Uterus (tissue), 3 donors: ENCODE measurements at regions not wholly inside any gene's neighbourhood (a gene's known extent, or its start where the extent isn't known, plus 50 kb on each side); places are given as distances from the start of the nearest gene placed in this dataset.
A peak's percentile ranks its signal among the peaks of the same experiment; 100 is the strongest.

Source experiments
- DNase-seq, 2 donors: peaks; one replicate each; pipeline ENCODE4 v3.0.0-alpha.2; 2019 to 2020
- H3K27ac ChIP-seq, 2 donors: fragments of 200-600 bp; sonication (generic); 1 replicate in 1 of 2; 2 replicates in 1 of 2; pipeline ENCODE4 v1.5.1; 2016 to 2018
- H3K27me3 ChIP-seq, 2 donors: fragments of 200-600 bp; sonication (generic); one replicate each; pipeline ENCODE4 v1.5.1; 2018 to 2019; ENCODE audit warnings: control low read depth in 1 of 2
- H3K36me3 ChIP-seq, 2 donors: fragments of 200-600 bp; sonication (generic); one replicate each; pipeline ENCODE4 v1.5.1; 2019; ENCODE audit warnings: control low read depth in 1 of 2
- H3K4me1 ChIP-seq, 2 donors: fragments of 200-600 bp; sonication (generic); one replicate each; pipeline ENCODE4 v1.5.1; 2018 to 2019; ENCODE audit warnings: control low read depth in 1 of 2
- H3K4me3 ChIP-seq, 2 donors: fragments of 200-600 bp; sonication (generic); 1 replicate in 1 of 2; 2 replicates in 1 of 2; pipeline ENCODE4 v1.5.1; 2018 to 2019; ENCODE audit warnings: mild to moderate bottlenecking in 1 of 2
- H3K9me3 ChIP-seq, 2 donors: fragments of 200-600 bp; sonication (generic); one replicate each; pipeline ENCODE4 v1.5.1; 2019; ENCODE audit warnings: control low read depth in 1 of 2
- CTCF ChIP-seq, 4 experiments: fragments of 200-600 bp in 2 of 4; fragments of 450-650 bp in 2 of 4; sonication (generic) in 2 of 4; IDR thresholded peaks; one replicate each; pipeline ENCODE4 v1.5.1; 2016 to 2019; ENCODE audit warnings: antibody characterized with exemption in 4 of 4, mild to moderate bottlenecking in 2 of 4, moderate library complexity in 1 of 4
- POLR2A ChIP-seq, 2 donors: fragments of 450-650 bp; IDR thresholded peaks; one replicate each; pipeline ENCODE4 v1.6.1; 2016; ENCODE audit warnings: antibody characterized with exemption in 2 of 2, mild to moderate bottlenecking in 1 of 2, moderate library complexity in 1 of 2
- intact Hi-C: fragments of 100-400 bp; cut with DNase I; formaldehyde crosslinking; loops from one replicate; pipeline ENCODE4 v1.15.1; 2023; ENCODE audit warnings: low total_unique reads
- donor health status: DM: yes; HTN: yes; CAD: no.

GRCh38 chr6:44731485-44732095, 344.1 kb downstream of the CDC5L start:
- TF ChIP-seq CTCF (IDR thresholded peaks at IDR 0.05): no peak
- no peak for TF ChIP-seq POLR2A (IDR thresholded peaks at IDR 0.05)
- Histone ChIP-seq H3K27ac (no peak overlapping the region), H3K36me3 (no peaks in the 10 kb centered on the region), H3K27me3 (no peaks in the 10 kb centered on the region), H3K9me3 (no peaks in the 10 kb centered on the region), H3K4me1 (no peaks in the 10 kb centered on the region), H3K4me3 (no peak overlapping the region)
- DNase-seq: no peak
- intact Hi-C loops: no loop called here

- TF ChIP-seq CTCF (IDR thresholded peaks at IDR 0.05) (no peak), POLR2A (IDR thresholded peaks at IDR 0.05) (no peak)
- H3K27ac ChIP-seq: no peak overlapping the region
- H3K36me3 ChIP-seq: no peaks in the 10 kb centered on the region
- no peaks in the 10 kb centered on the region for H3K9me3 ChIP-seq
- no peaks in the 10 kb centered on the region for H3K27me3 ChIP-seq
- intact Hi-C loops: no loop called here
- no peaks in the 10 kb centered on the region for H3K4me1 ChIP-seq
- DNase-seq: no peak
- no peak overlapping the region for H3K4me3 ChIP-seq
These were observed 344.7 kb downstream of the CDC5L start for GRCh38 chr6:44732243-44732642.

- Histone ChIP-seq H3K4me1 (no peaks in the 10 kb centered on the region), H3K9me3 (no peaks in the 10 kb centered on the region), H3K4me3 (no peak overlapping the region), H3K27ac (no peak overlapping the region), H3K27me3 (no peaks in the 10 kb centered on the region), H3K36me3 (no peaks in the 10 kb centered on the region)
- no peak for TF ChIP-seq POLR2A (IDR thresholded peaks at IDR 0.05)
- TF ChIP-seq CTCF (IDR thresholded peaks at IDR 0.05): no peak
- no peak for DNase-seq
- intact Hi-C loops: no loop called here
These were observed 345.6 kb downstream of the CDC5L start for GRCh38 chr6:44733126-44733525.

- Histone ChIP-seq H3K27me3 (no peaks in the 10 kb centered on the region), H3K36me3 (no peaks in the 10 kb centered on the region), H3K27ac (no peak overlapping the region), H3K9me3 (no peaks in the 10 kb centered on the region), H3K4me1 (no peaks in the 10 kb centered on the region), H3K4me3 (no peak overlapping the region)
- peak; percentile 22 for DNase-seq
- TF ChIP-seq POLR2A (IDR thresholded peaks at IDR 0.05) (no peak), CTCF (IDR thresholded peaks at IDR 0.05) (no peak)
- intact Hi-C loops: no loop called here
These were observed 346.4 kb downstream of the CDC5L start for GRCh38 chr6:44733868-44734267.

- intact Hi-C loops: no loop called here
- DNase-seq: no peak
- Histone ChIP-seq H3K9me3 (no peaks in the 10 kb centered on the region), H3K4me1 (no peaks in the 10 kb centered on the region), H3K27ac (no peak overlapping the region), H3K36me3 (no peaks in the 10 kb centered on the region), H3K27me3 (no peaks in the 10 kb centered on the region), H3K4me3 (no peak overlapping the region)
- no peak for TF ChIP-seq CTCF (IDR thresholded peaks at IDR 0.05)
- no peak for TF ChIP-seq POLR2A (IDR thresholded peaks at IDR 0.05)
These were observed 347.6 kb downstream of the CDC5L start for GRCh38 chr6:44734886-44735629.
